ENCODE measurements at regions not wholly inside any gene's neighbourhood (a gene's known extent, or its start where the extent isn't known, plus 50 kb on each side); places are given as distances from the start of the nearest gene placed in this dataset.

GRCh38 chr18:72470391-72470790, 73.8 kb downstream of the CBLN2 start:
- no peak for DNase-seq (ENCODE audit: low read depth, low spot score)

DNA sequence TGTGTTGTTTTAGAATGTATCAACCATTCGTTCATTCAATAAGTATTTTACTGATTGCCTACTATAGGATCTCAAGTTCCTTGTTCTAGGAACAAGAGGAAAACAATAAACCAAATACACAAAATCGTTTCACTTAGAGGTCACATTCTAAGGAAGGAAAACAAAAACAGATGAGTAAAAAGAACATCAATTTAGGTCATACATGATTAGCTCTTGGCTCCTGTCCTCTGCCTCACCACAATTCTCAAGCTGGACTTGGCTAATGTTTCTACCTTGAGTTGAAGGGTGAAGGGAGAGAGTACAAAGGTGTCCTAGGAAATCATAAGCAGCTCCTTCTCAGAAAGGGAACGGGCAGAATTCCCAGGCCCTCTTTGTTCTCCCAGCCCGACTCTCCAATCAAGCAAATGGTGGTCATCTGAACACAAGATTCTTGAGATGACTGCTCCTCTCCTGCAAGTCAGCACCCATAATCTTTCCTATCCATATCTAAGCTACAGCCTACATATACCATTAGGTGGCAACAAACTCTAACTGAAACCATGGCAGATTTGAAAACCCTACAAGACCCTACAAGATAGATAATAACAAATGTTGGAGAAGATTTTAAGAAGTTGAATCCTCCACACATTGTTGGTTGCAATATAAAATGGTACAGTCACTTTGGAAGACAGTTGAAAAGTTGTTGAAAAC, 76.0 kb downstream of the CBLN2 start:
- no peak for DNase-seq (ENCODE audit: low read depth, low spot score)

DNA sequence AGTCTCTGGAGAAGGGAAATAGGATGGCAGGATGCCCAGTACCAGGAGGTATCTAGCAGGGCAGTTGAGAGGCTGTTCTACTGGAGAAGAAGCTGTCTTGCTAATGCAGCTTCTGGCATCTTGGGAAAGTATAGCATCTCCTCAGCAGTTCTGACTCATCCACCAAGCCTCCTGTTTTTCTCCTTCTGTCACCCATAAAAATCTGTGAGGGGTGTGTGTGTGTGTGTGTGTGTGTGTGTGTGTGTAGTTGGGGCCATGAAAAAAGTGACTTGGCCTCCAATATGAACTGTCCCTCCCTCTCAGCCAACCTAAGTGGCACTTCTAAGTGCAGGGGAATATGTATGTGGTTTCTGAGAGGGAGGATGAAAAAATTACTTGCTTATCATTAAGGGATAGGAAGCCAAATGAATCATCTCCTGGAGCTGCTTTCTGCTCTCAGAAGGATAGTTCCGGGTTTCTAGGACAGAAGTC, 83.9 kb downstream of the CBLN2 start:
- DNase-seq (ENCODE audit: low read depth, low spot score), result no peak

DNA sequence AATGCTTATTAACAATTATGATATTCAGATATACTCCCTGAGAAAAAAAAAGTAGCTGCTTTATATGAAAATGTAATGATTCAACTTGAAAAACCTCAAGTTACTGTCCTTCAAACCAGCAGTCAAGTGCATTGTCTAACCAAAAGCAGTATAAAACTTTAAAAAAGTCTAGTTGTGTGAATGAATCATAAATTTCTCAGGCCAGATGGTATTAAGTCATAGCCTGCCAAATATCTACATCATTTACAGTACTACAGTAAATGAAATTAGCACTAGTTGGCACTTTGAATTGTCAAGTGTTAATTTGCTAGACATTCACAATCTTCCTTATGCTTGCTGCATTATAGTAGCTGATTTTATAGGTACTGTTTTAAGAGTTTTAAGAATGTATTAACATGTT, 85.9 kb downstream of the CBLN2 start:
- no peak for DNase-seq (ENCODE audit: low read depth, low spot score)

DNA sequence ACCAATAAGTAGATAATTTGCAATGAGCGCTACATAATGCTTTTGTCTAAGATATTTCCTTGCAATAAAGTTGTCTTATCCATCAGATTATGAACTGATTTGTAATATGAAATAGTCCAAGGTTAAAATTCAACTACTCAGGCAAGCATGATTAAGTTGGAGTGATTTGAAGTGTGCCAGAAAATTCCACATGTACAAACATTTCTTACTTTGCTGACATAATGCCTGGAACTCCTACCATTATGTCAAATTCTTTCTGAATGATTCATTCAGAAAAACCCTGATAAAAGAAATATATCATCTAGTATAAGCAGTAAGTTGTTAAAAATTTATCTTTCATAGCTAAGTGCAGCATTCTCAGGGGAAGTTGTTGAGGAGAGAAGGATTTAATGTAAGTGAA, 87.3 kb downstream of the CBLN2 start:
- no peak for DNase-seq (ENCODE audit: low read depth, low spot score)

DNA sequence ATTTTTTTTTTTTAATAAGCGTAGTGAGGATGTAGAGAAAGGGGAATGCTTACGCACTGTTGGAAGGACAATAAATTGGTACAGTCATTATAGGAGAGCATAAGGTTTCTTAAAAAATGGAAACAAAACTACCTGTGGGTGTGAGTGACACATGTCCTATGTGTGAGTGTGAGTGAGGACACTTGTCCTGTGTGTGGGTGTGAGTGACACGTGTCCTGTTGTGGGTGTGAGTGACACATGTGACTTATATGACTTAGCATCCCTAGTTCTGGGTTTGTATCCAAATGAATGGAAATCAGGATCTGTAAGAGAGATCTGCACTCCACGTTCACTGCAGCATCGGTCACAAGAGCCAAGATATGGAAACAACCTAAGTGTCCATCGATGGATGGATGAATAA, 91.8 kb downstream of the CBLN2 start:
- DNase-seq (ENCODE audit: low read depth, low spot score), result no peak

DNA sequence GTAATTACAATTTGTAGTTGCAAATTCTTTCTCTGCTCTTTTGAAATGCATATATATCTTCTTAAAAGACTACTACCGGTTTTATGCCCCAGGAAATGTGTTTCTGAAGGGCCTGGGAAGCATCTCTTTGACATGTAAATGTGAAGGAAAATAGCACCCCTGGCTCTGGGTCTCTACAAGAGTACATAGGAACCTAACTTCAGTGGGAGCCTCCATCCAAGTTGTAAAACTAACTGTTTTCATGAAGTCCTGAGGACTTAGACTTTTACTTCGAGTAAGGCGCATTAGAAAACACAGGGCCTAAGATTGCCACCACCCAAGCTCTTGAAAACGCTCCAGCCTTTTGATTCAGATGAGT, 99.4 kb downstream of the CBLN2 start:
- DNase-seq (ENCODE audit: low read depth, low spot score), result no peak

DNA sequence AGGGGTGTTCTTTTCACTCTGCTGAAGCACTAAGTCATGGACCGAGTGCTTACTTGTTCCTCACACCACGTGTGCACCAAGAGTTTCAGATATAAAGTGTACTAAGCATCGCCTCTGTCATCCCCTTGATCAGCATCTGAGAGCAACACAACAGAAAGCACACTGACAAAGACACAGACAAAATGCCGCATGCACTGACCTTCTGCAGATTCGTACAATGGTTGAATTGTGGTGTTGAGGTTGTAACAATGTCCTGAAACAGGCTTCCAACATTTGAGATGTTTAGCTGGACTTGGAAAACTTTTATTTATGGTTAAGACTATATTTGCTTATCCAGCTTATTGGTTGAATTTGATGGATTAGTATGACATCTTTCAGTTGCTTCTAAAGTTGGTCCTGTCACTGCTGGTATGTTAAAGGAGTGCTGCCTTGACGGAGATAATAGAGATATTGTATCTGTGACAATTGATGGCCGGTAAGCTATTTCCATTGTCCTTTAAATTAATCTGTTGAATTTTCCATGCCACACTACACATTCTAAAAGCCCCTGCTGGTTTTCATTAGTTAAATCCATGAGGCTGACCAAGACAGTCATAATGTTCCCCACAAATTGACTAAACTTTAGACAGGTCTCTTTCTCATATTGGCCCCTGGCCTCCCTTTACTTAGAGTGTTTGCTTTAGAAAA, 99.9 kb downstream of the CBLN2 start:
- DNase-seq (ENCODE audit: low read depth, low spot score), result no peak

DNA sequence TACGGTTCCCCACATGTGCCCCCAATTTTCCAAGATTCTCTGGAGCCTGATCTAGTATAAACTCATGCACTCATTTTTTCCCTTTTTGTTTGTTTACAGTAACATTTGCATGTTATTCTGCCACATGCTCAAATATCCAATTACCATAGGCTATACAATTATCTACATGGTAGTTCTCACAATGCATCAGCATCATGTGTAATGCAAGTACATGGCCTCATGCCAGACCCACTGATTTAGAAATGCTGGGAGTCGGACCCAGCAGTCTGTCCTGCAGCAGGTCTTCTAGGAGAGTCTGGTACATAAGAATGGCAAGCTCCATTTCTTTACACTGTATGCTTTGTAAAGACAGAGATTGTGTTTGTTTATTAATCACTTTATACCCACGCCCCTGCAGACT, 107.7 kb downstream of the CBLN2 start:
- DNase-seq (ENCODE audit: low read depth, low spot score), result no peak

DNA sequence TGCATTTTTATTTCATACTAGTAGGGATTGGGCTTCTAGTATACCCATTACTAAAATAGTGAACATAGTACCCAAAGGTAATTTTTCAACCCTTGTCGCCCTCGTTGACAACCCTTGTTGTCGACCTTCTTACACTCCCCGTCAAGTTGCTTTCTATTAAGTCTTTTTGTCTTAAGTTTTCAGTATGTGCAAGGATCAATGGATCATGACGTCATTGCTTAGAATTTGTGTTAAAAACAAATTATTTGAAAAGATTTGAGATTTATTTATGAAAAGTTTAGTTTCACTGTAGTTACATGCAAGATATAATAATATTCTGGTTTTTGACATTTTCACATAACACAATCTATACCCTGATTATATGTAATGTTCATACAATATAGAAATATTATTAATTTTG, 110.4 kb downstream of the CBLN2 start:
- no peak for DNase-seq (ENCODE audit: low read depth, low spot score)

DNA sequence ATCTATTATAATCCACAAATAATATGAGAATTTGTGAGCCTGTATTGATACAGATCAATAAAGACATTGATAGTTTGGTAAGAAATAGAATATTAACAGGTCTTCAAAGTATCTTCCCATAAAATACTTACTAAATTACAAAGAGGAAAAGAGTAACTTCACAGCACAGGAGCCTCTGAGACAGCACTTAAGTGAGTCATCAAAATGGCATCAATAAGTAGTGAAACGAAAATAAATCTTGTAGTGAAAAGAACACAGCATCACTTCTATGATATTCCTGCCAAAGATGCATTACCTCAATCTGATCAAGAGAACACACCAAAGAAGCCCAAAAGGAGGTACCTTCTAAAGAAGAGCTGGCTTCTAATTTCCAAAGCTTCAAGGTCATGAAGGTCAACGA, 116.4 kb downstream of the CBLN2 start:
- DNase-seq (ENCODE audit: low read depth, low spot score), result no peak

GRCh38 chr18:72419914-72420313, 124.2 kb downstream of the CBLN2 start:
- DNase-seq (ENCODE audit: low read depth, low spot score), result no peak

GRCh38 chr18:72412927-72413326, 131.2 kb downstream of the CBLN2 start:
- DNase-seq (ENCODE audit: low read depth, low spot score), result no peak

- no peak for DNase-seq (ENCODE audit: low read depth, low spot score)
Observed at GRCh38 chr18:72411261-72411660, 132.9 kb downstream of the CBLN2 start.

DNA sequence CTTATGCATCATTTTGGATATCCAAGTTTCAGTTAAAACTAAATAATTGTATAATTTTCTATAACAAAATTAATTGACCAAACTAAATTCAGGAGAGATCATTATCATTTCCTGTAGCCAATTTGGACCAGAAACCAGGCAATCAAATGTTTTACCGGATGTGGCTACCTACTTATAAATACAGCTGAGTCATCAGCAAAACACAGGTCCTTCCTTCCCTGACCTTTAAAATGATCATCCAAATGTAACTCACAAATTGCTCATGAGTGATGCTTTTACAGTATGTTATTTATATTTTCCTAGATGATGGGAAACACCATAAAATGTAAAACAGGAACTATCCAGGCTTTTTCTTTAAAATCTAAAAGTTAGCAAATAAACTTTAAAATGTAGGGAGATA, 133.7 kb downstream of the CBLN2 start:
- no peak for DNase-seq (ENCODE audit: low read depth, low spot score)

- DNase-seq (ENCODE audit: low read depth, low spot score), result no peak
Observed at GRCh38 chr18:72409903-72410302, 134.2 kb downstream of the CBLN2 start.

DNA sequence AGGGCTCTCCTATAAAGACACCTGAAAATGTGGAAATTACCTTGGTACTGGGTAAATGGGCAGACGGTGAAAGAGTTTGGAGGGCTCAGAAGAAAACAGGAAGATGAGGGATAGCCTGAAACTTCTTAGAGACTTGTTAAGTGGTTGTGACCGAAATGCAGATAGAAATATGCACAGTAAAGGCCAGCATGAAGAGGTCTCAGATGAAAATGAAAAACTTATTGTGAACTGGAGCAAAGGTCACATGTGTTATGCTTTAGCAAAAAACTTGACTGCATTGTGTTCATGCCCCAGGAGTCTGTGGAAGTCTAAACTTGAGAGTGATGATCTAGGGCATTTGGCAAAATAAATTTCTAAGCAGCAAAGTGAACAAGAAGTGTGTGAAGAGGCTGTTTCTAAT, 137.1 kb downstream of the CBLN2 start:
- DNase-seq (ENCODE audit: low read depth, low spot score), result no peak

- DNase-seq (ENCODE audit: low read depth, low spot score), result no peak
Observed at GRCh38 chr18:72391951-72392350, 152.2 kb downstream of the CBLN2 start.

- DNase-seq (ENCODE audit: low read depth, low spot score), result no peak
Observed at GRCh38 chr18:72391427-72391826, 152.7 kb downstream of the CBLN2 start.

GRCh38 chr18:72378016-72378415, 166.1 kb downstream of the CBLN2 start:
- no peak for DNase-seq (ENCODE audit: low read depth, low spot score)

DNA sequence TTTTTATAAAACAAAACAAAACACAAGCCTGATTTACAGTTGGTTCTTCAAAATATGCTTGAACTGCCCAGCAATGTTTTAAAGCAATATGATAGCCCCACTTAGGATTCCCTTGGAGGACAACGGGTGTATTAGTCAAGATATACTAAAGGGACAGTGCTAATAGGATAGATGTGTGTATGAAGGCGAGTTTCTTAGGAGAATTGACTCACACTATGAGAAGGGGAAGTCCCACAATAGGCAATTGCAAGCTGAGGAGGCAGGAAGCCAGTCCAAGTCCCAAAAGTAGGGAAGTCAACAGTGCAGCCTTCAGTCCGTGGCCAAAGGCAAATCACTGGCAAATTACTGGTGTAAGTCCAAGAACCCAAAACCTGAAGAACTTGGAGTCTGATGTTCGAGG, 167.9 kb downstream of the CBLN2 start:
- DNase-seq (ENCODE audit: low read depth, low spot score), result no peak

- no peak for DNase-seq (ENCODE audit: low read depth, low spot score)
Observed at GRCh38 chr18:72375618-72376017, 168.5 kb downstream of the CBLN2 start.

GRCh38 chr18:72372076-72372475, 172.1 kb downstream of the CBLN2 start:
- no peak for DNase-seq (ENCODE audit: low read depth, low spot score)

GRCh38 chr18:72368308-72368707, 175.8 kb downstream of the CBLN2 start:
- DNase-seq (ENCODE audit: low read depth, low spot score), result no peak

Data from iPS DF 19.7 (cell line).